NB4 (cell line): ENCODE measurements at regions not wholly inside any gene's neighbourhood (a gene's known extent, or its start where the extent isn't known, plus 50 kb on each side); places are given as distances from the start of the nearest gene placed in this dataset.

ENCODE experiments used
- DNase-seq: peaks from one replicate; pipeline ENCODE4 v3.0.0; 2010; ENCODE audit warnings: low read depth
- H3K4me3 ChIP-seq: one replicate; pipeline ENCODE4 v1.5.1; 2011; ENCODE audit warnings: mild to moderate bottlenecking, low read depth, low read length, moderate library complexity
- CTCF ChIP-seq: IDR thresholded peaks from one replicate; pipeline ENCODE4 v1.5.1; 2012; ENCODE audit warnings: low read depth, low read length
- MAX ChIP-seq: IDR thresholded peaks from 2 replicates; pipeline ENCODE4 v1.6.1; 2011; ENCODE audit warnings: low read depth, low read length
- MYC ChIP-seq: IDR thresholded peaks from 2 replicates; pipeline ENCODE4 v1.6.1; 2011; ENCODE audit warnings: low read depth, low read length
- POLR2A ChIP-seq: IDR thresholded peaks from 2 replicates; pipeline ENCODE4 v1.6.1; 2011; ENCODE audit warnings: mild to moderate bottlenecking; ENCODE audit not compliant: insufficient read length; ENCODE audit errors: extremely low read depth

GRCh38 chr2:41241325-41242000 lies 789.6 kb upstream of the SLC8A1 start:
- no peak overlapping the region for H3K4me3 ChIP-seq
- TF ChIP-seq CTCF (no peak), POLR2A (no peak), MYC (no peak), MAX (no peak)

GRCh38 chr2:41242001-41242331 lies 790.1 kb upstream of the SLC8A1 start:
- no peak for TF ChIP-seq POLR2A
- TF ChIP-seq MYC, result no peak
- TF ChIP-seq CTCF, result no peak
- TF ChIP-seq MAX, result no peak
- H3K4me3 ChIP-seq, result no peak overlapping the region

More at GRCh38 chr2:41241325-41242000, 789.6 kb upstream of the SLC8A1 start:
- DNase-seq, result no peak

GRCh38 chr2:41267929-41268659 lies 779.7 kb upstream of the PKDCC start:
- no peak for DNase-seq
- H3K4me3 ChIP-seq, result no peak overlapping the region
- TF ChIP-seq MAX (no peak), CTCF (no peak), MYC (no peak), POLR2A (no peak)

More at GRCh38 chr2:41242001-41242331, 790.1 kb upstream of the SLC8A1 start:
- DNase-seq, result no peak

GRCh38 chr2:41283079-41283775 lies 764.6 kb upstream of the PKDCC start:
- no peak for DNase-seq
- TF ChIP-seq CTCF, result no peak
- H3K4me3 ChIP-seq, result no peak overlapping the region

- TF ChIP-seq MYC, result no peak
- no peak for TF ChIP-seq CTCF
- TF ChIP-seq MAX, result no peak
- no peak for TF ChIP-seq POLR2A
- no peak for DNase-seq
- no peak overlapping the region for H3K4me3 ChIP-seq
Observed at GRCh38 chr2:41293491-41293890, 754.3 kb upstream of the PKDCC start.
